GM10266 (cell line): ENCODE measurements at regions not wholly inside any gene's neighbourhood (a gene's known extent, or its start where the extent isn't known, plus 50 kb on each side); places are given as distances from the start of the nearest gene placed in this dataset.

Experiments
- DNase-seq: peaks from one replicate; pipeline ENCODE4 v3.0.0; 2012; ENCODE audit errors: extremely low spot score
- CTCF ChIP-seq: IDR thresholded peaks from 2 replicates; pipeline ENCODE4 v1.5.1; 2012; ENCODE audit warnings: mild to moderate bottlenecking, low read depth; ENCODE audit not compliant: control insufficient read depth, insufficient read depth; ENCODE audit errors: missing control alignments

DNA sequence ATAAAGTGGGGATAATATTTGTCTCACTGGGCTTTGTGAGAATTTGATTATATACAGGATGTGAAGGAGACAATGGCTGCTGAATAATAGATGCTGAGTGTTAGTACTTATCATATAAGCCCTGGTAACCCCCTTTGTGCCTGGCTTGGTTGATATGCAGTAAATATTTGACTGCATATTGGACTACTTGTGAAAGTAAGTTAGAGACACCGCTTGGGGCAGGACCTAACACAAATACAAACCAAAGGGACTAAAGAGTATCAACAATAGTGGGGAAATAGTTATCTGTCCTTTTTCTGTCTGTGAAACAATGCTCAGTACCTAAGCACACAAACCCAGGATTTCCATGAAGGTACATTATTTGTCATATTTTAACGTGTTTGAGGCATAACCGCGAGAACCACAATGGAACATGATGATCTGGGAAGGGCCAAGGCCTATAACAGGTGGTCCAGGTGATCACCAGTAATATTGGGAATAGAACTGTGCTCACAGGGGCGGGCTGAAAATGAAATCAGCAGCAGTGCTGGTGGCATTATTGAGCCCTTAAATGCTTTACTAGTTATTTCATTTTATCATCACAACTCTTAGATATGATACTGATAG lies 138.2 kb upstream of the SMARCA2 start:
- no peak for TF ChIP-seq CTCF
- DNase-seq, result no peak

- no peak for TF ChIP-seq CTCF
- no peak for DNase-seq
These were observed 137.2 kb upstream of the SMARCA2 start for GRCh38 chr9:1877951-1878350.

DNA sequence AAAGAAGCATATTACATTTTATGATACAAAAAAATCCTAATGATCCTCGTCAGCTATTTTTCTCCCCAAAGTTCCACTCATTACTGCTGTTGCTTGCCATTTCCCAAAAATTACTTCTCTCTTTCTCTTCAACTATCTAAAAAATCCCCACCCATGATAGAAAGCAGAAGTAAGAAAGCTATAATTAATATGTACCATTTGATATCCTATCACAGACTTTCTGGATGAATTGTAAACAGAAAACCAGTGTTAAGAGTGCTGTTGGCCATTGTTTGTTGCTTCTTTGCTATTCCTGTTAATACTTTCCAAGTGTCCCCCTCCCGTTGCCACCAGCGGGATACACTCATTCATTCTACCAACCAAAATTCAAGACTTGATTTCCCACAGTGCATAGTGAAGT lies 136.3 kb upstream of the SMARCA2 start:
- no peak for TF ChIP-seq CTCF

DNA sequence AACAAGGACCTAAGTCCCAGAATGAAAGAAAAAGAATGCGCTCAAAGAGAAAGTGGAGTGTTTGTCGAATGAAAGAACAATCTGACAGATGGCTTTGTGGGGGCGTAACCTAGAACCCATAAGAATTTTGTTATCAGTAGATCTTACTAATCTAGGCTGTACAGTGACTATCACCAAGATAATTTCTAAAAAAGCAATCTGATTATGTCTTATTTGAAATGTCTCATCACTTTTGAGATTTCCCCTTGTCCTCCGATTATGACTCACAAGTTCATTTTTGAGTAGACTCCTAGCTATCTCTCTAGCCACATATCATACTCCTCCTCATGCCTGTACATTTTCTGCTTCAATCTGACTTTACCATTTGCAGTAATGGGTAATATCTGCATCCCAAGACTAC lies 135.6 kb upstream of the SMARCA2 start:
- DNase-seq, result peak; percentile 48
- TF ChIP-seq CTCF, result no peak

More for the DNA sequence above, 136.3 kb upstream of the SMARCA2 start:
- no peak for DNase-seq

DNA sequence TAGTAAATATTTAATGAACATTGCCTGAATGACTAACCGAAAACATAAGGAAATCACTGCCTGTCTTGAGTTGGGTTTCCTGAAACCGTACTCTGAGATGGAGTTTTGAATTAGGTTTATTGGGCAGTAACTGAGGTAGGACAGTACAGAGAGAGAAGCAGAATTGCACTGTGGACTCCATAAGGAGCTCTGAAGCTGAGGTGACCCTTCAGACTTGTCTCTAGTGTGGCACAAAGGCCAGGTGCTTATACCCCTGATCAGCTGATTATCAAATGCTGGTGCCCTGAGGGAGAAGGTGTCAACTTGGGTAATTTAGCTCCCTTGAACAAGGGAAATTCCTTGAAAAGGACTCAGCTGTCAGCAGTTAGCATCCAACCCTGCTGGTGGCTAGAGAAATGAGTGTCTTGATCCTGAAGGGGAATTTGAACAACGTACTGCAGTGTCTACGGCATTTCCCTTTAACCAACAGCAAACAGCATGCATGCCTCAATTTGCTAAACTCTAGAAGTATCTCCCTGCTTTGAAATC lies 135.0 kb upstream of the SMARCA2 start:
- TF ChIP-seq CTCF, result peak; percentile 2
- no peak for DNase-seq

DNA sequence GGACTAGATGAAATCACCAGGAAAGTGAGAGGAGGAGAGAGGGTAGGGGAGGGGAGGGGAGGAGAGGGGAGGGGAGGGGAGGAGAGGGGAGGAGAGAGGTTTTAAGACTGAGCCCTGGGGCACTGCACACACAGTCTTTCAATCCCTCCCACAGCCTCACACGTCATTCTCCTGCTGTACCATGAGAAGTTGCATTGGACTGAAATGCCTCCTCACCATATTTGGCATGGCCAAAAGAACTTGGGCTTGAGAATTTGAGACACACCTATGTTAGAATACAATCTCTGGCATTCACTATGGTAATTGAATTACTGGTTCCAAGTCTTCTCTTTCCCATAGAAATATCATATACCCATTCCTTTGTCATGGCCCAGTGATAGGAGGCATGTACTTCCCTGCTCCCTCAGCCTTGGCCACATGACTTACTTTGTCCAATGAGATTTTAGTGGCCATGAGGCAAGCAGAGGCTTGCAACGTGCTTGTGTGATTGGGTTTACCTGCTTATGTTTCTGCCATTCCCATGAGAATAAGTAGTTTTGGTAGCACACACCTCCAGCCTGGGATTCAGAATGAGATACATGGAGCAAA lies 133.3 kb upstream of the SMARCA2 start:
- no peak for TF ChIP-seq CTCF
- no peak for DNase-seq

GRCh38 chr9:1882711-1883403 lies 132.3 kb upstream of the SMARCA2 start:
- no peak for DNase-seq
- TF ChIP-seq CTCF, result no peak
